Stimulated activated CD4-positive, alpha-beta T cell treated with anti-CD3 and anti-CD28 coated beads, Interleukin-1b, Interleukin-23, amount 100 ng/mL, for 48 hours (primary cell): ENCODE measurements at regions not wholly inside any gene's neighbourhood (a gene's known extent, or its start where the extent isn't known, plus 50 kb on each side); places are given as distances from the start of the nearest gene placed in this dataset.

Experiments
- DNase-seq: peaks from one replicate; pipeline ENCODE4 v3.0.0-alpha.2; 2020

DNA sequence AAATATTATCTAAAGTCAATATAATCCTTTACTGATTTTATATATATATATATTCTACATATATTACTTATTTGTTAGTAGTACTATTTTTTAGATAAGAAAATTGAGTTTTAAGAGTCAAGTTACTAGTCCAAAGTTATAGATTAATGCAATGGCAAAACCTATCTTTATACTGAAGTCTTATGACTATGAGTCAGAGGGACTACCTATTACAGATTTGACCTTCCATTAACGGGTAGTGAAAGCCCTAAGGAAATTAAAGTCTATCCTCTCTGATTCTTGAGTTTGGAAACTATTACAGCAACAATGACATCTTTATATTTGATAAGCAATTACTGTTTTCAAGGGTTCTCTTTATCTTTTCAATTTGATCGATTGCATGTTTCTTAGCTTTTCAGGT lies 315.8 kb downstream of the CASP12 start:
- DNase-seq, result no peak

DNA sequence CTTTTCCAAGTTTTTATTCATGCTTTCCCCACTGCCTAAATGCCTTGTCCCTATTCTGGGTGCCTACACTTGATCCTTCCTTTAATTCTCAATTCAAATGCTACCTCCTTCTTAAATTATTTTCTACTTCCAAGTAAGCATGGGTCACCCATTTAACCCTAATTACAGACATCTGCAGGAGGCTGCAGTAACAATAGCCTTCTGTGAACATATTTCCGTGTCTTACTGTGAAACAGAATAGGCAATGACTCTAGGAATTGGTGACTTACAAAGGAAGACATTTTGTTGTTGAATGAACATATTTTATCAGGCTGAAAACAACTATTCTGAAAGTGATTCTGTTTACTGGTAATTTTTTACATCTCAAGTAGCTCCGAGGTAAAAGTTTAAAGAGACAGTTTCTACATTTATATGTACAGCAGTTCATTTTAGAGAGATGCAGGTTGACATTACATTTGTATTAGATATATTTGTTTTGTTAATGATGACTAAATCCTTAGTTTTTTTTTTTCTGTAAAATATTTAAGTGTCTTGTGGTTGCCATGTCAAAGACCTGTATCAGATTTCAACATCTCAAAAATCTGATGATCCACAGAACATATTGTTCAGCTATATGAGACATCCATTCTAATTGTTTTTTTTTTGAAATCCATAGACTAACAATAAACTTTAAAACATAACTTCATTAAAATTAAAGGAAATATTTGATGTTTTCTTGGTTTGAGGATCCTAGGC lies 316.8 kb downstream of the CASP12 start:
- DNase-seq, result no peak

DNA sequence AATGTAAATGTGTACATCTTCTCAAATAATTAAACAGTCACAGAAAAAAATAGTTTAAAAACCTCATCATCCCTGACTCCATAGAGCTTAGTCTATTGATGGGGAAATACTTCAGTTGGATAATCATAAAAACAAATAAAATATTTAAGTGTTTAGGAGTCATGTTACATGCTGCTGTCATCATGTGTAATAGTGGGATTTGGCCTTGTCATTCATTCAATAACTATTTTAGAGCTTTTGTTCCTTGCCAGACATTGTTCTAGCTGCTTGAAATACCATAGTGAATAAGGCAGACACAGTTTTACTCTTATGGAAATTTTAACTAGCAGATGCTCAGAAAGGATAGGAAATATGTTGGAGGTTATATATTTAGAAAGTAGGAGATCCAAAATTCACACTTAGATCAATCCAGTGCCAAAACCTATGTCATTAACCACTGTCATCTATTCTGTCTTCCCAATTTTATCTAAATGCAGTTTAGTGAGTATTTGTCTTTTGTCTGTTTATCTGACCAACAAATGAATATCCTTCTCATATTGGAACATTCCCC lies 324.7 kb downstream of the CASP12 start:
- DNase-seq, result no peak

DNA sequence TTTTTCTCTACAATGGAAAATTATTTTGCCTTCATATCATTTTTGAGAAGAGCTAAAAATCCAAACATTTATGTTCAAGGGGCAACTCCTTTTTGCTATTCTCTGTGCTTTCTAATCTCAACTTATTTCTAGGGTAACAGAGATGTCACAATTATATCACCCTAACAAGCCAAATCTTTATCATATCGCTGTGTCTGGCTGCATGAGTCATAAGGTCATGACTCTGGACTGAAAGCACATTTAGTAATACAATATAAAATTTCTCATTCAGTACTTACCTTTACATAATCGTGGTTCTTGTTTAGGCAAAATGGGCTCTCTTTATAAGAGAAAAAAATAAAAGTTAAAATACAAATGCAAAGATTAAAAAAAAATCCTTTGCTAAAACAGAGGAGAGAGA lies 326.0 kb downstream of the CASP12 start:
- DNase-seq, result no peak

DNA sequence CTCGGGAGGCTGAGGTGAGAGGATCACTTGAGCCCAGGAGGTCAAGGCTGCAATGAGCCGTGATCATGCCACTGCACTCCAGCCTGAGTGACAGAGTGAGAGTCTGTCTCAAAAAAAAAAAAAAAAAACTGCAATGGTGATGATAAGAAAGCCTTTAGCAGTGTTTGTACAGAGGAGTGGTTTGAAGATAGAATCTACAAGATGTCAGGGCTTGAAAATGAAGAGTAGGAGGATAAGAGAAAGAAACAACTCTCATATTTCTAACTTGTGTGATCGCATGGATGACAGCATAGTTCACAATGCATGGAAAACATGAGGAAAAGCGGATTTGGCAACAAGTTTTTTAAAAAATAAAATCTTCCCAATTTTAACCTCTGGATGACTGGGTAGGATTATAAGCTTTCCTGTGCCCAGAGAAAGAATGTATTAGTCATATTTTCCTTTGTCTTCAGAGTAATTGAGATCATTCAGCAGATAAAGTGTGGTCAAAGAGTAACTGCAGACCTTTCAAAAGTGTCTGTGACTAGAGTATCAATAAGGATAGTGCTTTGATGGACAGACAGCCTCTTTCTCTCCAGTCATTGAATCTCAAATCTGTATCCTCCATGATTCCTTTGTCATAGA lies 328.1 kb downstream of the CASP12 start:
- no peak for DNase-seq

DNA sequence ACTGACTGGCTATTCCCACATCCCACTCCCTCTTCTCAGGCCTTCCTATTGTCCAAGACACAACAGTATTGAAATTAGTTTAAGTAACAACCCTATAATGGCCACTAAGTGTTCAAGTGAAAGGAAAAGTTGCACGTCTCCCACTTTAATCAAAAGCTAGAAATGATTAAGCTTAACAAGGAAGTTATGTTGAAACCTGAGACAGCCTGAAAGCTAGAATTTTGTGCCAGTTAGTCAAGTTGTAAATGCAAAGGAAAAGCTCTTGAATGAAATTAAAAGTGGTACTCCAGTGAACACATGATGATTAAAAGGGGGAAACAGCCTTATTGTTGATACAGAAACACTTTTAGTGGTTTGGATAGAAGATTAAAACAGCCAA lies 332.7 kb downstream of the CASP12 start:
- DNase-seq, result no peak

DNA sequence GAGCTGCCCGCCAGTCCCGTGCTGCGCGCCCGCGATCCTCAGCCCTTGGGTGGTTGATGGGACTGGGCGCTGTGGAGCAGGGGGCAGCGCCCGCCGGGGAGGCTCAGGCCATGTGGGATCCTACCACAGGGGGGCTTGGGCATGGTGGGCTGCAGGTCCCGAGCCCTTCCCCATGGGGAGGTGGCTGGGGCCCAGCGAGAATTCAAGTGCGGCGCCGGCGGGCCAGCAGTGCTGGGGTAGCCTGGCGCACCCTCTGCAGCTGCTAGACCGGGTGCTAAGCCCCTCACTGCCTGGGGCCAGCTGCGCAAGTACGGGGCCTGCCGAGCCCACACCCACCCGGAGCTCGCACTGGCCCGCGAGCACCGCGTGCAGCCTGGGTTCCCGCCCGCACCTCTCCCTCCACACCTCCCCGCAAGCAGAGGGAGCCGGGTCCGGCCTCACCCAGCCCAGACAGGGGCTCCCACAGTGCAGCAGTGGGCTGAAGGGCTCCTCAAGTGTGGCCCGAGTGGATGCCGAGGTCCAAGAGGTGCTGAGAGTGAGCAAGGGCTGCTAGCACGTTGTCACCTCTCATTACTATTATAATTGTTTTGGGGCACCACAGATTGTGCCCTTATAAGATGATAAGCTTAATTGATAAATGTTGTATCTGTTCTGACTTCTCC lies 333.2 kb downstream of the CASP12 start:
- no peak for DNase-seq

DNA sequence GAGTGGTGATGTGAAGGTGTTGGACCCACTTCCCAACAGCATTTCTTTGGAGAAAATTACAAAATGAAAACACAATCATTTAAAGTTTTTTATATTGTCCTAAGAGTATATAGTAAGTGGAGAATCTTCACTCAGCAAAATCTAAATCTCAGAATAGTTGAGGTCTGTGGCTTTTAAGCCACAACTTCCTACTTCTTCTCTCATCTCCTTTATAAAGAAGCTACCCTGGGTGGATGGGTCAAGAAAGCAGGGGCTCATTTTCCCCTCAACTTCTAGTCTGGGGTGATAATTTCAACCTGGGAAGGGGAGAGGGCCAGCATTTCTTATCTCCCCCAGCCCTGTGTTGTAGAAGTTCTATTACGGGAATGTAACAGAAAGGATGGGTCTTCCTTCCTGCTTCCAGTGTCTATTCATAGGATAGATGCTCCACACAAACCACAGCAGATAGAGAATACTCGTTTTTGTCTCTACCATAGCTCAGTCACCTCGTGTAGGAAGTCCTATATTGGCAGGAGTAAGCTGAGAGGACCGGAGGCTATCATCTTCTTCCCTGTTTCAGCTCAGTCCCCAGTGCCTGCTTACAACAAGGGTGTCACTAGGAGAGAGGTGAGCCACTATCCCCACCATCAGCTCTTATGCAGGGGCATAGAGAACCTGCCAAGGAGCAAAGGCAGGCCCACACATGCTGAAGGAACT lies 341.5 kb downstream of the CASP12 start:
- DNase-seq, result no peak

DNA sequence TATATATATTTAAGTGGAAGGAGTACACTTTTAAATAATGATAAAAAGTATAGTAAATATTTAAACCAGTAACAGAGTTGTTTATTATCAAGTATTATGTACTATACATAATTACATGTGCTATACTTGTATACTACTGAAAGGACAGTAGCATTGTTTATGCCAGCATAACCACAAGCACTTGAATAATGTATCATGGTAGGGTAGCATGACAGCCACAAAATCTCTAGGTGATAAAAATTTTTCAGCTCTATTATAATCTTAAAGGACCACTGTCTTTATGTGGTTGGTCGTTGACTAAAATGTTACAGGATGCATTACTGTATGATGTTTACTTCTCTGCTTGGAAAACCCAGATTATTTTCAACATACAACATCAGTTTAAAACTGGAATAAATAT lies 349.2 kb downstream of the CASP12 start:
- DNase-seq, result no peak

DNA sequence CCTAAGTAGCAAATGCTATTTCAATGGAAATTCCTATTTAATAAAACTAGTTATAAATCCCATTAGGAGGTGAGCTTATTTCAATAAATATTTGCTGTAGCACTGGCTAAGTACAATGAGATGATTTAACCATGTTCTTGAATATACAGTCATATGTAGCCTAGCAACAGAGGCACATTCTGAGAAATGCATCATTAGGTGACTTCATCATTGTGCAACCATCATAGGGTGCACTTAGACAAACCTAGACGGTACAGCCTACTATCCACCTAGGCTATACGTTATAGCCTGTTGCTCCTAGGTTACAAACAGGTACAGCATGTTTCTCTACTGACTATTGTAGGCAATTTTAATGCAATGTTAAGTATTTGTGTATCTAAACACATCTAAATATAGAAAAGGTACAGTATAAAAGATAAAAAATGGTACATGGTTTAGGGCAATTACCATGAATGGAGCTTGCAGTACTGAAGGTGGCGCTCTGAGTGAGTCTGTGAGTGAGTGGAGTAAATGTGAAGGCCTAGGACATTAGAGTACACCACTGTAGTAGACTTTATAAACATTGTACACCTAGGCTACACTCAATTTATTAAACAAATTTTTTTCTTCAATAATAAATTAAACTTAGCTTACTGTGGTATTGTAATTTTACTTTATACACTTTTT lies 350.1 kb downstream of the CASP12 start:
- DNase-seq, result no peak

DNA sequence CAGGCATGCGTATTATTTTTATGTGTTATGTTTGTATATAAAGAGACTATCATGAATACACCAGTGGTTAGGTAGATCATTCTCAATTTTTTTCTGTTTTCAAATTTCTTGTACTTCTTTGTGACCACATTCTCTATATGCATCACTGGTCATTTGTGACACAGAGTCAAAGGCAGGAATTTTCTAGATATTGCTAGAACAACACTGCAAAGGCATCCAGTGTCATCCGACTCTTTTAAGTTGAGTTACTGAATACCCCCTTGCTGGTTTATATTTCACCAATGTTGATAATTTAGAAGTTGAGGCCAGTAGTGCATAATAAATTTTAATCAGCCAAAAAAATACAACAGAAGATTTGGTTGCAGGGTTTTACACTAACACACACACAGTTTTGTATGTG lies 351.8 kb downstream of the CASP12 start:
- no peak for DNase-seq

DNA sequence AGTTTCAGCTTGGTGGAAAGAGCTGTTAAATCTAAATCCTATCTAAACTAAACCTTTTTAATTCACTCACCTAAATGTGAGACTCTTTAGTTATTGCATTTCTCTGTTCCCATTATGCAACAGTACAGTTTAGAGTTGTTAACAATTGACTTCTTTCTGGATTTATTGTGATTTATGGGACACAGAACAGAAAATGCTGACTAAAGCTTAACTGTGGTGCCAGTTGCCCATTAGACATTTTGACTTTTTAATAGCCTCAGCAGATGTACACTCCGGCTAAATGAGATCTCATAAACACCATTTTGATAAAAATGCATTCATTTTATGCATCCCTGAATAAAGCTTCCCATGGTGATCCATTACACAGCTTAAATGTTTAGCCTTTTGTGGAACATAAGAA lies 356.6 kb downstream of the CASP12 start:
- DNase-seq, result no peak

DNA sequence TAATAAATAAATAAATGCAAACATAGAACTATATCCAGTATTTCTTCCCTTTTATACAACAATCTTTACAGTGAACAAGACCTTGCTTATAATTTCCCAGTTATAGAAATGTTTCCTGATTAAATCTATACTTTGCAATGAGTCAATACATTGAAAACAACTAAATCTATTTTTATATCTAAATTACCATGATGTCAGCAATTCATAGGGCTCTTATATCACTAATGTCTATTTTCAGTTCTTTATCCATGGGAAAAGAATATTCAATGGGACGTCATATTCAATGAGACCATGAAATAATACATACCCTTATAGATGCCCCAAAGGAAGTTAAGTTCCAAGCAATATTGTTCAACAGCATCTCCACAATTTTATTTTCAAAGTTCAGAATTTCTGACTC lies 359.9 kb downstream of the CASP12 start:
- DNase-seq, result no peak

DNA sequence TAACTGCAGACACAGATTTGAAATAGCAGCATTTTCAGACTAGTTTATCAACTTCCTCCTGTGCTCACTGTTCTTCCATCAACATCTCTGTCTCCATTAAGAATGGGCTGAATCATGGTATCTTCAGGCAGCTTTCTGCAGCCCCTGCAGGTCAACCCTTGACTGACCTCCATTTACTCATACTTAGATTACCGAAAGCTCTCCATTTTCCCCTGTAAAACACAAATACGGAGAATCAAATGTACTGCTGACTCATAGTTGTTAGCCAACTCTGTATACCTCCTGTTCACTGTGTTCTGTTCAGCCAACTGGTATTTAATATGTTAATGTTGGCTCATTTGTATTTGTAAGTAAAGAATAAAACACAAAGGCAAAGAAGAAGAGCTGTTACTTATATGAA lies 364.0 kb downstream of the CASP12 start:
- no peak for DNase-seq

DNA sequence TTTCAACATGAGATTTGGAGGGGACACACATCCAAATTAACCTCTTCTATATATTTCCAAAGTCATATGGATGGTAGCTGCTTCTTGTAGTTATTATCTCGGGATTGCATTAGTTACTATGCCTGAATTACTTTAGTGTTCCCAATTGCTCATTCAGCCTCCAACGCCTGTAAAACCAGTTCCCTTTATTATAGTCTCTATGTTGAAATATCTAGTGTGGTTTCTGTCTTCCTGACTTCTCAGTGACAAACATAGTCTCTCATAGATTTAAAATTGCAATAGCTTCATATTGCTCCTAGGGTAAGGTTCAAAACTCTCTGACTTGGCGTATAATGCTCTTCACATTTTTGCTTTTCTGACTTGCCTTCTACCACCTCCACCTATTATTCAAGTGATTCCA lies 366.4 kb downstream of the CASP12 start:
- no peak for DNase-seq

DNA sequence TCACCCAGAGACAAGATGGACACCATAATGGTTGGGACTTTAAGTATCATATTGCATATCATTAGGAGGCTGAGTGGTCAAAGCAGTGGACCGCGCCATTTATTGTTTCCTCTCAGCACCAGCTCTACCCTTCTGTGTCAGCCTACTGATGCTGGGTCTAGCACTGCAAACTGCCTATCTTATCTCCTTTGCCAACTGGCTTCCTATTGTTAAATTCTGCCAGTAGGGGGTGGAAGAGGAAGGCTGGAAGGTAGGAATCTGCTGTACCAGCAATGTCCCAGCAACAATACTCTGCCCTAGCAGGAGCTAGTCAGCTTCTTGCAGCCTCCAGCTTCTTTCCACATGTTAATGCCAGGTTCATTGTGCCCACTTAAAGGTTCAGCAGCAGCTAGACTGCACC lies 367.1 kb upstream of the PDGFD start:
- DNase-seq, result no peak

DNA sequence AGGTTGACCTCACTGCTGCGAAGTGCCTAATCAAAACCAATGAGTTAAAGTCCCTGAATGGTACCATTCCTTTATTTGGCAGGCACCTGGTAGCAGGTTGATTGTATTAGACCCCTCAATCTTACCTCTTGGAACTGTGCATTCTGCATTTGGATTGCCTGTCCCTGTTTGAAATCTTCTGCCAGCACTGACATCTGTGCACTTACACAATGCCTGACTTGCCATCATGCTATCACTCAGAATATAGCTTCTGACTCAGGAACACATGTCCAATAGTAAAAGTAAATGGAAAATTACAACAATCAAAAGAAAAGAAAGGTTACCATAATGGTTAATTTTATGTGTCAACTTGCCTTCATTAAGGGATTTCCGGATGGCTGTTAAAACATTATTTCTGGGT lies 366.0 kb upstream of the PDGFD start:
- no peak for DNase-seq

DNA sequence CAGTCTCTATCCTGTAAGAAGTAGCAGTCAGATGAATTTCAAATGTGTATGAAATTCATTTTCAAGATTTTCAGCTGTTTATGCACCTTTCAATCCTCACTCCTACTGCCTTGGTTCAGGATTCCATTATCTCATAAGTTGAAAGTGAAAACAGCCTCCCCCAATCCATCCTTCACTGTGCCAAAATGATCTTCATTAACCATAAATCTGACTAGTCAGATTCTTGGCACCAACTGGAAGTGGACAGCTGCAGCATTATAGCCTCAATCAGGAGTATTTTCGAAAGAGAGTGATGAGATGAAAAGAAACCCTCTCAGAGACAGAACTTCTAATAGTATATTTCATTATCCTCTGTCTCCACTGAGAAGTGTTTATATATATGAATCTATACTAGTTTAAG lies 365.3 kb upstream of the PDGFD start:
- no peak for DNase-seq

DNA sequence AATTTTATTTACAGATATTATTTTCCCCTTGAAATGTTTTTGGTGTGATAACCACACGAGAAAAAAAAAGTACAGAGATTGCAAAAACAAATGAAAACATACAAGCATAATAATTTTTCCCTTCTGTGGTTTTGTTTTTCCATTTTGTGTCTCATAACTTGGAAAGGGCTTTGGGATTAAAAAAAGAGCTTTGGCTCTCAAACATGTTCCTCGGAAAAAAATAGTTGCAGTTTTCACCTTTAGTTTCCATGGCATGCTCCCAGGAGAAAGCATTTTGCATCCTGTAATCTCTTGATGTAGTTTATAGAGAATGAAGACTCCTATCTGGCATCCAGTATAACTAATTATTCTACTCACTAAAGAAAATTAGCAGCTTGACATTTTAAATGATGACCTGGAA lies 362.1 kb upstream of the PDGFD start:
- no peak for DNase-seq

DNA sequence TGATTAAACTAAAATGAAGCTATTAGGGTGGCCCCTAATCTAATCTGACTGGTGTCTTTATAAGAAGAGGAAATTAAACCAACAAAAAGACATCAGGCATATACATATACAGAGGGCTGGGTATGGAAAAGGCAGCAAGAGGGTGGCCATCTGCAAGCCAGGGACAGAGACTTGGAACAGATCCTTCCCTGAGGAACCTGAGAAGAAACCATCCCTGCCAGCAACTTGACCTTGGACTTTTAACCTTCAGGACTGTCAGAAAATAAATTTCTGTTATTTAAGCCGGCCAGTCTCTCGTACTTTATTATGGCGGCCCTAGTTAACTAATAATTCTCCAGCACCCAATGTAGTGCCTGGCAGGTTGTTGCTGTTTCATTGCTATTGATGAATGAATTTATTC lies 361.5 kb upstream of the PDGFD start:
- DNase-seq, result no peak

DNA sequence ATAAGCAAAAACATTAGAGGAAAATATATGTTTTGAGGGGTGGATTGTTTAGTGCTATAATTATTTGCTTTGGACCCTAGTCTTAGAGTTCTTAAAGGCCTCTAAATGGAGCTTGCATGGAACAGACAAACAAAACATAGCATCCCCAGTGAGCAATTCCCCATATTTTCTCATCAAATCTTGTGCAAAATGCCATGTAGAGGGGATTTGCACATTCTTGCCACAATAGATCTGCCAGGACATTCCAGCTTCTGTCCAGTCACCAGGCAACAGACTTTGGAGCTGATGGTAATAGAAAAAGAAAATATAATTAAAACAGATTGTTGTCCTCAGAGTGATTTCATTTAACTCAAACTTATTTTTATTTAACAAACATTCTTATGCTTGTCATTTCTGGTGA lies 360.3 kb upstream of the PDGFD start:
- no peak for DNase-seq

DNA sequence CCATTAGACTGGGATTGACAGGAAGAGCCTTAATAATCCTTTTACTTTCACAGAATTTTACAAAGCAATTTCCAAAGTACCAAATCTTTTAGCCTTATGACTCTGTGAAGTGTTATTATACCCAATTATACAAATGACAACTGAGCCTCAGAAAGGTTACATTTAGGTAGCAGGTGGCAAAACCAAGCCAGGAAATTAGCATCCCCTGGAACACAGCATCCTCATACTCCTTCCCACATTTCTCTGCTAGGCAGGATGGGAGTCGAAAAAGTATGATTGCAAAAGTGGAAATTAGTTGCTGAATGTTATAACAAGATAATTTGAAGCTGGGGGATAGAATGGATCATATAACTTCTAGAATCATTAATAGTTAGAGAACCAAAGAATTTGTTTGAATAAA lies 359.7 kb upstream of the PDGFD start:
- no peak for DNase-seq

DNA sequence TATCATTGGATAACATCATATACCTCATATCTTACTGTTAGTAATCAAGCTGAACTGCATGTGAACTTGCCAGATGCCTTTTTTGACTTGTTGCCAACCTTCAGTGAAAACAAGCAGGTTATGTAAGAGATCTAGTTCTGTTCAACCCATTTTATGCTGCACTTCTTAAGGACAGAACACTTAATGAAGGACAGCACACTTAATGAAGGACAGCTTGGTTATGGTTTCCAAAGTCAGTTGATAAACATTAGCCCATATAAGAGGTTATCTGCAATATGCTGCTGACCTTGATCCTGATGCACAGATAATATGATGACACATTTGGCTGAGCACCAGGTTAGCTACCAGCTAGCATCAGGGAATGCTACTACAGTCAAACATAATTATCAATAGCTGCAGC lies 358.7 kb upstream of the PDGFD start:
- DNase-seq, result no peak
